GM12874 (cell line): ENCODE measurements at regions not wholly inside any gene's neighbourhood (a gene's known extent, or its start where the extent isn't known, plus 50 kb on each side); places are given as distances from the start of the nearest gene placed in this dataset.

Experiments
- TF ChIP-seq, protein P1 (sequence below): IDR thresholded peaks from 2 replicates; pipeline ENCODE4 v1.5.1; 2011; ENCODE audit warnings: low read depth, mild to moderate bottlenecking, control low read depth, low read length, moderate library complexity; ENCODE audit not compliant: insufficient read depth

DNA sequence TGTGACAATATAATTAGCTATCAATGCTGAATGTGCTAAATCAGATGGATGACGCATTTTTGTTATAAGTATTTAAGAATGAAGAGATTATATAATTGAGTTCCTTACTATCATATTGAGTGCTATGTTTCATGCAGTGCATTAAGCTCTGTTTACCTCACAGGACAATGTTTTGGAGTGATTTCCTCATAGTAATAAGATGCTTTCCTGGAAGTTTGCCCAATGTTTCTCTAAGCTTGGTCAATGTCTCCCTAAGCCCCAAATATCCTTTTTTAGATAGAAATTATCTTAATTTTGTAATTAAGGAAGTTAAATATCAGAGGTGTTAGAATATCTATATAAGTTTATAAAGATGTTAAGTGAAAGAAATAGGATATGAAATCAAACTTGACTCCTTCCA, 489.6 kb downstream of the MMUT start:
- TF ChIP-seq, protein P1, sequence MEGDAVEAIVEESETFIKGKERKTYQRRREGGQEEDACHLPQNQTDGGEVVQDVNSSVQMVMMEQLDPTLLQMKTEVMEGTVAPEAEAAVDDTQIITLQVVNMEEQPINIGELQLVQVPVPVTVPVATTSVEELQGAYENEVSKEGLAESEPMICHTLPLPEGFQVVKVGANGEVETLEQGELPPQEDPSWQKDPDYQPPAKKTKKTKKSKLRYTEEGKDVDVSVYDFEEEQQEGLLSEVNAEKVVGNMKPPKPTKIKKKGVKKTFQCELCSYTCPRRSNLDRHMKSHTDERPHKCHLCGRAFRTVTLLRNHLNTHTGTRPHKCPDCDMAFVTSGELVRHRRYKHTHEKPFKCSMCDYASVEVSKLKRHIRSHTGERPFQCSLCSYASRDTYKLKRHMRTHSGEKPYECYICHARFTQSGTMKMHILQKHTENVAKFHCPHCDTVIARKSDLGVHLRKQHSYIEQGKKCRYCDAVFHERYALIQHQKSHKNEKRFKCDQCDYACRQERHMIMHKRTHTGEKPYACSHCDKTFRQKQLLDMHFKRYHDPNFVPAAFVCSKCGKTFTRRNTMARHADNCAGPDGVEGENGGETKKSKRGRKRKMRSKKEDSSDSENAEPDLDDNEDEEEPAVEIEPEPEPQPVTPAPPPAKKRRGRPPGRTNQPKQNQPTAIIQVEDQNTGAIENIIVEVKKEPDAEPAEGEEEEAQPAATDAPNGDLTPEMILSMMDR: no peak

DNA sequence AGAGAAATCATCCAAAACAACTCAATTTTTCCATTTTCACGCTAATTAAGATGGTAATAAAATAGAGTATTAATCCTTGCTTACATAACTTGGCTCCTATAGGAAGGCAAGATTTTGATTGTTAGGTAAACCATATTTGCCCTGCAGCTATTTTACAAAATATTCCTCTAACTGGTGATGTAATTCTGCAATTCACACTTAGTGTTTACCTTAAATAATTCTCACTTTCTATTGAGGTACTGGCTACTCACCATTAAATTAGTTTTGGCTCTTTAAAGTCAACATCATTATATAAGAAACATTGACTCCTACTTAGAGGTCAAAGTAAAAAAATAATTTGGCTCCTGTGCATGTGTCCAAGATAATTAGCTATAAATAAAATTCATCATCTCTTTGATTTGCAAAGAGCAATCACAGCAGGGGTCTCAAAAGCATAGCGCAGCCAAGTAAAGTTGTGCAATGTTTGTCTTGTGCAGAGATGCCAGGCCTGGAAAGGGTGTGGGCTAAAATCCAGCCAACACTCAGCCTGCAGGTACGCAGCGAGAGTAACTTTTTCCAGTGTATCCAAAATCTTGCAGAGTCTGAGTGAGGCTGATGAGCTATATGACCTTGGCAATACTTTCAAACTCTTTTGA, 501.2 kb downstream of the MMUT start:
- TF ChIP-seq, protein P1: no peak

DNA sequence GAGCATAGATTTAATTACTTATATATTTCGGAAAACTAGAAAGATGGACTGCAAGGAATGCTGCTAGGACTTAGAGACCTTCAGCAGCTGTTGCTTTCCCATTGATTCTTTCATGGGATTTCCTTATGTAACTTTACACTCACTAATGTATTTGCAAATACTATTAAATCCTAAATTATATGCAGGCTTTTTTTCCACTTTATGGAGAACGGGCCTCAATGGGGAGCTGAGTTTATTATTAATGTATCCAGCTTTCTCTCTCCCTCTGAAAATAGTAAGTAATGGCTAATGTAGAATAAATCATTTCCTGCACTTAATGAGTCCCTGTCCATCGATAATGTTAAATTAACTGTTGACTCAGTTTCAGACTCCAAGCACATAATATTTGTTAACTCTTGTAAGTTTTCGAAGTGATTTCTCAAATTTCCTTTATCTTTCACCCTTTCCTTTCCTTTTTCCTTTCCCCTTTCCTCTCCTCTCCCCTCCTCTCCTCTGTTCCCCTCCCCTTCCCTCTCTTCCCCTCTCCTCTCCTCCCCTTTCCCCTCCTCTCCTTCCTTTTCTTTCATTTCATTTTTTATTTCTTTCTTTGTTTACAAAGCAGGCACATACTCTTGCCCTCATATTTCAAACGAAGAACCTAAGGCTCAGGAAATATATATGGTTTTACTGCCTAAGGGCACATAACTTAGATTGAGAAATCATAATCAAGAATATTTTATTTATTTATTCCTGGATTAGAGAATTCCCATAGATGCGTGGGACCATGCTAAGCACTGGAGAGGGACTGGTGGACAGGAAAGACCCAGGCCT, 503.6 kb downstream of the MMUT start:
- TF ChIP-seq, protein P1: no peak

DNA sequence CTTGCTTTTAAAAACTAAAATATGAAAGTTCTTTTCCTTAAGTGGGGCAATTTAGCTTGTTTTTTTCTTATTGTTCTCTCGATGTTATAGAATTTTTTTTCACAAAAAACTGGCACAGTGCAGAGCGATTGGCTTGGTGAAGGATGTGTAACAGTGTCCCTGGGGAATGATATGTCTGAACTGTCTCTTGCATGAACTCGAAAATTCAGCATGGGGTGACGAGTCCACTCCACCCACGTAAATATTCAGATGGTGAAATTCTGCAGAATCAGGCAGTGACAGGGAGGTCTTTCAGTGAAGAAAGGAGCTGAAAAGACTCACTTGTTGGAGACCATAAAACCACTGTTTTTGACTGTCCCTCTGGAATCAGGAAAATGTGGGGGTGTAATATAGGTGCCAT, 505.3 kb downstream of the MMUT start:
- TF ChIP-seq, protein P1: no peak

DNA sequence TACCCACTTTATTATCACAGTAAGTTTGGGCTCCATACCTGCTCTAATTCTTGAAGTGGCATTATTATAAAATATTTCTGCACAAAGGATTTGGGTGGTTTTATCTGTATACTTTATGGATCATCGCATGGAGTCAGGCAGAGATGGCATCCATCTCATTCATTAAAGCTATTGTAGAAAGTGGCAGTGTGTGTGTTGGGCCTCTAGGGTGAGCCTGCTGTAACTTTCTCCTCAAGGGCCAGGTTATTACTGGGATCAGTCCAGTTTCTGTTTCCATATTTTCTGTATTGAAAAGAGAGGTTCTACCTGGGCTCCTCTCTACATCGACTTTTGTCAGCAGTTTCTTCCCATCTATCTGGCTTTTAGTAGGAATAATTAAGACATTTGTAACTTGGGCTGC, 511.1 kb downstream of the MMUT start:
- TF ChIP-seq, protein P1: no peak

DNA sequence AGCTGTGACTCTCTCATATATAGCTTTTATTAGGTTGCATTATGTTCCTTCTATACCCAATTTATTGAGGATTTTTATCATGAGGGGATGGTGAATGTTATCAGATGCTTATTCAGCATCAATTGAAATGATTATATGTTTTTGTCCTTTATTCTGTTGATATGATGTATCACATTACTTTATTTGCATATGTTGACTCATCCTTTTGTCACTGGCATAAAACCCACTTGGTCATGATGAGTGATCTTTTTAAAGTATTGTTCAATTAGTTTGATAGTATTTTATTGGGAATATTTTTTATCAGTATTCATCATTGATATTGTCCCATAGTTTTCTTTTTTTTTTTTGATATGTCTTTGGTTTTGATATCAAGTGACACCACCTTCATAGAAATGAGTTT, 529.9 kb downstream of the MMUT start:
- TF ChIP-seq, protein P1: no peak

DNA sequence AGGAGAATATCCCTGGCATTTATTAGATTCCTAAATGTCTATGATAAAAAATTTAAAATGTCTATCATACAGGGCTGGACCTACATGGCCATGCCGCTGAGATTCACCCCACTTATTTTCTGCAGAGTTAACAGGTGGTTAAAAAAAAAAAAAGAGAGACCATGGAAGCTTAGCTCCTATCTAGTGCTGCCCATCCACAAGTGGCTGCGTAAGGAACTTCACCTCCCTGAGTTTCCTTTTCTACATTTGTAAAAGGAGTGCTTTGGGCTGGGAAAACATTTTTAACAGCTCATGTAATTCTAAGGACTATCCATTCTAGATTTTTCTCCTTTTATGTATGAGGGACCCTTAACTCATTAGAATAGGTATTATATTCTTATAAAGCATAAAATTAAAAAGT, 534.1 kb downstream of the MMUT start:
- TF ChIP-seq, protein P1: no peak
